ENCODE measurements at regions not wholly inside any gene's neighbourhood (a gene's known extent, or its start where the extent isn't known, plus 50 kb on each side); places are given as distances from the start of the nearest gene placed in this dataset.
"Not testable (repeated sequence)": the region's sequence is repeated elsewhere in the genome, so short reads cannot be mapped to it uniquely, and the experiment has no call there.

- no peak for DNase-seq
- H3K27me3 ChIP-seq, result peaks cover 2% of the 10 kb centered on the region
- no peak overlapping the region for H3K4me3 ChIP-seq
- H3K9me3 ChIP-seq, result no peaks in the 10 kb centered on the region
- intact Hi-C loops (cut with DNase I), result no loop called here
- no peaks in the 10 kb centered on the region for H3K4me1 ChIP-seq (ENCODE audit: insufficient read depth)
- H3K27ac ChIP-seq, result no peak overlapping the region
- 45 to 70% (median 53%) methylated on average over 4 of the region's 4 CpGs for WGBS, 3 donors
- TF ChIP-seq CTCF (IDR thresholded peaks at IDR 0.05) (no peak), POLR2A (IDR thresholded peaks at IDR 0.05) (no peak), EP300 (IDR thresholded peaks at IDR 0.05) (no peak)
- no peaks in the 10 kb centered on the region for H3K36me3 ChIP-seq
Observed at GRCh38 chr5:12658871-12659446, 754.7 kb upstream of the CTNND2 start.

- 70 to 74% (median 73%) methylated on average over 4 of the region's 4 CpGs for WGBS, 3 donors
- H3K27ac ChIP-seq; H3K36me3 ChIP-seq; DNase-seq; H3K4me1 ChIP-seq (ENCODE audit: insufficient read depth); H3K4me3 ChIP-seq; intact Hi-C loops (cut with DNase I); H3K27me3 ChIP-seq; H3K9me3 ChIP-seq: not testable (repeated sequence)
Observed at GRCh38 chr5:12657914-12658474, 753.7 kb upstream of the CTNND2 start.

GRCh38 chr5:12655675-12656074 is 751.4 kb upstream of the CTNND2 start:
- DNase-seq, result no peak
- Histone ChIP-seq H3K27ac (no peak overlapping the region), H3K9me3 (no peaks in the 10 kb centered on the region), H3K27me3 (peaks cover 5% of the 10 kb centered on the region), H3K4me1 (ENCODE audit: insufficient read depth) (no peaks in the 10 kb centered on the region), H3K36me3 (no peaks in the 10 kb centered on the region), H3K4me3 (no peak overlapping the region)
- 62 to 67% (median 62%) methylated on average over 3 of the region's 3 CpGs for WGBS, 3 donors
- TF ChIP-seq CTCF (IDR thresholded peaks at IDR 0.05), result no peak
- TF ChIP-seq POLR2A (IDR thresholded peaks at IDR 0.05), result no peak
- no peak for TF ChIP-seq EP300 (IDR thresholded peaks at IDR 0.05)
- intact Hi-C loops (cut with DNase I), result no loop called here

DNA sequence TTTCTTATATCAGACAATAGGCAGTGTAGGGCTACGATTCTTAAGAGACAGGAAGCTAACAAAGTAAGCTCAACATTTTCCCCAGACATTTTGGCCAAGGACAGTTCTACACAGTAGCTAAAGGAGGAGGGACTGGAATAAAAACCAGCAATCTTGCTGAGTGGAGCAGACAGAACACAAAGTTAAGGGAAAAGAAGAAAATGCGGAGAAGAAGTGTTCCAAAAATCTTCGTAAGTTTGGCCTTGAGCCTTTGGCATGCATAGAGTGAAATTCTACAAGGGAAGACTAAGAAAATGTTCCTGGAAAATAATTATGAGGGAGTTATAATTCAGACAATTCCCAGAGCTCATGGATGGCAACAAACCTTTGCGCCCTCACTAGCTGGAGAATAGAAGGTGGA is 748.0 kb upstream of the CTNND2 start:
- Histone ChIP-seq H3K4me1 (ENCODE audit: insufficient read depth) (no peaks in the 10 kb centered on the region), H3K27ac (no peak overlapping the region), H3K4me3 (no peak overlapping the region), H3K9me3 (no peaks in the 10 kb centered on the region), H3K36me3 (no peaks in the 10 kb centered on the region), H3K27me3 (peaks cover 5% of the 10 kb centered on the region)
- WGBS, 3 donors, result 44 to 61% (median 47%) methylated on average over 4 of the region's 4 CpGs
- DNase-seq, result no peak
- TF ChIP-seq POLR2A (IDR thresholded peaks at IDR 0.05) (no peak), EP300 (IDR thresholded peaks at IDR 0.05) (no peak), CTCF (IDR thresholded peaks at IDR 0.05) (no peak)
- intact Hi-C loops (cut with DNase I), result no loop called here

- intact Hi-C loops (cut with DNase I), result no loop called here
- peaks cover 3% of the 10 kb centered on the region for H3K27me3 ChIP-seq
- no peaks in the 10 kb centered on the region for H3K4me1 ChIP-seq (ENCODE audit: insufficient read depth)
- no peak for DNase-seq
- no peaks in the 10 kb centered on the region for H3K9me3 ChIP-seq
- H3K4me3 ChIP-seq, result no peak overlapping the region
- H3K36me3 ChIP-seq, result no peaks in the 10 kb centered on the region
- TF ChIP-seq EP300 (IDR thresholded peaks at IDR 0.05) (no peak), CTCF (IDR thresholded peaks at IDR 0.05) (no peak), POLR2A (IDR thresholded peaks at IDR 0.05) (no peak)
- 59 to 68% (median 61%) methylated on average over 1 of the region's 1 CpG for WGBS, 3 donors
- H3K27ac ChIP-seq, result no peak overlapping the region
Observed at GRCh38 chr5:12648558-12648957, 744.3 kb upstream of the CTNND2 start.
